SKM-1 treated with dmso at 0.1 percent for 144 hours (cell line): ENCODE measurements at regions not wholly inside any gene's neighbourhood (a gene's known extent, or its start where the extent isn't known, plus 50 kb on each side); places are given as distances from the start of the nearest gene placed in this dataset.
"Not testable (repeated sequence)": the region's sequence is repeated elsewhere in the genome, so short reads cannot be mapped to it uniquely, and the experiment has no call there.

Experiments used
- DNase-seq: peaks from one replicate; lab custom pipeline; 2025; ENCODE audit not compliant: unreplicated experiment; lab: John Stamatoyannopoulos, UW

- DNase-seq = no peak
Observed at GRCh38 chr4:118410138-118410537, 57.3 kb upstream of the PRSS12 start.

GRCh38 chr4:118417325-118417724 lies 64.5 kb upstream of the PRSS12 start:
- no peak for DNase-seq

- not testable (repeated sequence) for DNase-seq
Observed at GRCh38 chr4:118417800-118418199, 65.0 kb upstream of the PRSS12 start.

- DNase-seq = not testable (repeated sequence)
Observed at GRCh38 chr4:118418396-118418795, 65.6 kb upstream of the PRSS12 start.

GRCh38 chr4:118419626-118420025 lies 66.8 kb upstream of the PRSS12 start:
- not testable (repeated sequence) for DNase-seq

- DNase-seq = not testable (repeated sequence)
Observed at GRCh38 chr4:118424062-118424461, 71.3 kb upstream of the PRSS12 start.

- not testable (repeated sequence) for DNase-seq
Observed at GRCh38 chr4:118428881-118429280, 76.1 kb upstream of the PRSS12 start.

GRCh38 chr4:118432359-118432758 lies 79.6 kb upstream of the PRSS12 start:
- DNase-seq = not testable (repeated sequence)

- DNase-seq = not testable (repeated sequence)
Observed at GRCh38 chr4:118433612-118434375, 81.0 kb upstream of the PRSS12 start.

GRCh38 chr4:118435415-118435814 lies 82.6 kb upstream of the PRSS12 start:
- not testable (repeated sequence) for DNase-seq

GRCh38 chr4:118442115-118442837 lies 89.5 kb upstream of the PRSS12 start:
- not testable (repeated sequence) for DNase-seq

- not testable (repeated sequence) for DNase-seq
Observed at GRCh38 chr4:118447397-118447796, 94.6 kb upstream of the PRSS12 start.

- not testable (repeated sequence) for DNase-seq
Observed at GRCh38 chr4:118454857-118455256, 102.1 kb upstream of the PRSS12 start.

GRCh38 chr4:118461435-118461834 lies 108.6 kb upstream of the PRSS12 start:
- not testable (repeated sequence) for DNase-seq

- DNase-seq = not testable (repeated sequence)
Observed at GRCh38 chr4:118465831-118466230, 113.0 kb upstream of the PRSS12 start.

GRCh38 chr4:118474001-118474626 lies 121.3 kb upstream of the PRSS12 start:
- not testable (repeated sequence) for DNase-seq

- not testable (repeated sequence) for DNase-seq
Observed at GRCh38 chr4:118474771-118475170, 122.0 kb upstream of the PRSS12 start.

- DNase-seq = not testable (repeated sequence)
Observed at GRCh38 chr4:118475901-118476300, 123.1 kb upstream of the PRSS12 start.

- not testable (repeated sequence) for DNase-seq
Observed at GRCh38 chr4:118477826-118478225, 125.0 kb upstream of the PRSS12 start.

- not testable (repeated sequence) for DNase-seq
Observed at GRCh38 chr4:118485801-118486314, 133.1 kb upstream of the PRSS12 start.

- not testable (repeated sequence) for DNase-seq
Observed at GRCh38 chr4:118492963-118493362, 140.2 kb upstream of the PRSS12 start.
